HG02763 (cell line): ENCODE measurements at regions not wholly inside any gene's neighbourhood (a gene's known extent, or its start where the extent isn't known, plus 50 kb on each side); places are given as distances from the start of the nearest gene placed in this dataset.

Source experiments
- ATAC-seq: cut with Tn5 transposase; IDR thresholded peaks from one replicate; pipeline ENCODE4 v1.9.1; 2021; ENCODE audit warnings: mild to moderate bottlenecking, moderate library complexity; ENCODE audit not compliant: unreplicated experiment

DNA sequence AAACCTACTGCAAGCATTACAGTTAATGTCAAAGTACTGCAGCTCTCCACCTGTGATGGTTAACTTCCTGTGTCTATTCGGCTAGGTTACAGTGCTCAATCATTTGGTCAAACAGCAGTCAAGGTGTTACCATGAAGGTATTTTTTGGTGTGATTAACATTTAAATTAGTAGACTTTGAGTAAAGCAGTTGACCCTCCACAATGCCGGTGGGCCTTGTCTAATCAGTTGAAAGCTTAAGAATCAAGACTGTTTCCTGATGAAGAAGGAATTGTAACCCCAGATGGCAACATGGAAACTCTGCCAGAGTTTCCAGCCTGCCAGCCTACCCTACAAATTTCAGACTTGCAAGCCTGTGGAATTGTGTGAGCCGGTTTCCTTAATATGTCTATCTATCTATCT lies 683.9 kb downstream of the BRD1 start:
- ATAC-seq: no peak

DNA sequence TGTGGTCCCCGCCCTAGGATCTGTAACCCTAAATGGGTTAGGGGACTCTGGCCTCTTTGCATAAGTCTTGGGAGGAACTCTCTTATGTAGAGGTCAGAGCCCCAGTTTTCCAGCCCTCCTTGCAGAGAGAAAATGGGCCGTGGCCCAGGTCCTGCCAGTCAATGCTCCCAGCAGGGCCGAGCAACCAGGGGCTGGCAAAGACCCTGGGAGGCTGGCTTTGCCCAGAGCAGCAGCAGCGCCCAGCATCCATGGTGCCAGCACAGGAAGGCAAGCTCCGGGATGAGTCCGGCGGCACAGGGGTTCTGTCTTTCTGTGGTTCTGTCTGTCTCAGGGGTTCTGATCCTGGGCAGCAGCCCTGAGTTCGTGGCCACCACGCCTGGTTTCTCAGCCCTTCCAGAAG lies 684.8 kb downstream of the BRD1 start:
- ATAC-seq: no peak

DNA sequence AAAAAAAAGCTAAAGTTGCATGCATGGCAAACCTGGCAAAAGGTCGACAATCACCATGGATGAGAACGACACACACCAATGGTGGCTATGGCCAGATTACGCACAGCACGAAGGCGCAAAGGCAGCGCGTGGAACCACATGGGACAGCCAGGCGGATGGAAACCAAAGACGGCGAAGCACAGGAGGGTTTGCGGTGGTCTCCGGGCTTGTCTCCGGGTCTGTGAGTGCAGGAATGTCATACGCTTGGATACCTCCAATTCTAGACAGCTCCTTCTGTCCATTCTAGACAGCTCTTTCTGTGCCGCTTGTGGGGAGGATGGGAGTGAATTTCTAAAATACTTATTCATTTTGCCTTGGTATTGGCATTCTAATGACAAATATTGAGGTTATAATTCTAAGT lies 685.4 kb downstream of the BRD1 start:
- no peak for ATAC-seq

DNA sequence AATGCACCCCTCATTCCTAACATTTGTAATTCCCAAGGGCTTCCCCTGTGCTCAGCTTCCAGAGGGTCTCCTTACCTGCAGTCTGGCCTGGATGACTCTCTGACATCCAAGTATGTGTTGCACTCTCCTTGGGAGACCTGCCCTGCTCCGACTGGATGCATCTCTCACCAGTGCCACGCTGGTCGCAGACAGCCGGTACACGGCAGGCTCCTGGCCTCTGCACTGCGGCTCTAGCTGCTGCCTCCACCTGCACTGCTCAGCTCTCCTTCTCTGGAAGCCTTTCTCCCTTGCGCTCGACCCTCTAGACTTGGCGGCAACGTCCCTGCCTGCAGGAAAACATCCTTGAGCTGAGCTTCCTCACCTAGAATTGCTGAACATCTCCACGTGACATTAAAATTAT lies 685.9 kb downstream of the BRD1 start:
- ATAC-seq: no peak

DNA sequence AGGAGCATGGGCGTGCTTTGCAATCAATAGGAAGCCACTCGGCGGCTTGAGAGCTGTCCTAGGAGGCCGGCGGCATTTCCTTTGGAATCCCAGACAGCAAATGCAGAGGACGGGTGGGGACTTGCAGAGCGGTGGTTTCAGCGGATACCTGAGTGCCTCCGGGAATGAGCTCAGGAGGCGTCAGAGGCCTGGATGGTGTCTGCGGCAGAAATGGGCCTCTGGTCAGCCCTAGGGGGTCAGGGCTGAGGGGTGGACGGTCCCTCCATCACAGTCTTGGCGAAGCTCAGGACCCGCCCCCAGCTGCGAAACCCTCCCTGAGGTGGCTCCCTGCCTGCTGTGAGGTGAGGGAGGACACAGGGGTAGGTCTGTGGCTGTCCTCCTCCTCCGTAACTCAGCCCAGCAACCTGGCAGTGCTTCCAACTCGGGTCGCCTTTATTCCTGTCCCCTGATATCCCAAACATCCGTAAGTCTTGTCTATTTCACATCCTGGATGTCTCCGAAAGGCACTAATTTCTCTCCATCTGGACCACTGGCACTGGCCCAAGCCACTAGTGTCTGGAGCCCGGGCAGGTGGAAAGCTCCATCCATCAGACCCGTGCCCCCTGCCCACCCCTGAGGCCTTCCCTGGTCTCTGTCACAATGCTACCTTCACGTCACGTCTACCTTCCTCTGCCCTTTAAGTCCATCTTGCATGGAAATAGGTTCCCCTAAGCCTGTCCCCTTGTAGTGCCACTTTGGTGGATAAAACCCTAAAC lies 686.6 kb downstream of the BRD1 start:
- no peak for ATAC-seq

DNA sequence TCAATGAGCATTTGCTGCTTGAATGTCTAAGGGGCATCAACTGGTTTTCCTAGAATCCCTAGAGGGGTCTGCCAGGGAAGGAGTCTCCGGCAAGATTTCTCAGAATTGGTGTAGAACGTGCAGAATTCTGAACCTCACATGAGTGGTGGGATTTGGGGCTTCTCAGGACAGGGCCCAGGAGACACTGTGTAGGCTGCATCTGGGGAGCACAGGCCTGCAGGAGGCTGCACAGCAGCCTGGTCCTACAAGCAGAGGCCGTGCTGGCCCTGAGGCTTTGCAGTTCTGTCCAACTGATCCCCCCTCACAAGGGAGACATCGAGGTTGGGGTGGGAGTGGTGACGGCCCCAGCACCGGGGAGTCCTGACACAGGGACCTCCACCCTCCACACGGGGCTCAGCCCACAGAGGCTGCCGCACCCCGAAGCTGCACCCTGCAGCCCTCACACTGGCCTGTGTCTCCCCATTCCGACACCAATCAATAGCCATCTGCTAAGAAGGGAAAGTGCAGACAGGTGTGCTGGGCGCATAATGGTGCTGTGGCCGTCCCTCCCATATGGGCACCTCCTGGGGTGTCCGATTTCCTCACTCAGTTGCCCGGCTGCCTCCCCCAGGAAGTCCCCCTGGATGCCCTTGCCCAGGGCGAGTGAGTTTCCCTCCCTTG lies 688.1 kb downstream of the BRD1 start:
- no peak for ATAC-seq

DNA sequence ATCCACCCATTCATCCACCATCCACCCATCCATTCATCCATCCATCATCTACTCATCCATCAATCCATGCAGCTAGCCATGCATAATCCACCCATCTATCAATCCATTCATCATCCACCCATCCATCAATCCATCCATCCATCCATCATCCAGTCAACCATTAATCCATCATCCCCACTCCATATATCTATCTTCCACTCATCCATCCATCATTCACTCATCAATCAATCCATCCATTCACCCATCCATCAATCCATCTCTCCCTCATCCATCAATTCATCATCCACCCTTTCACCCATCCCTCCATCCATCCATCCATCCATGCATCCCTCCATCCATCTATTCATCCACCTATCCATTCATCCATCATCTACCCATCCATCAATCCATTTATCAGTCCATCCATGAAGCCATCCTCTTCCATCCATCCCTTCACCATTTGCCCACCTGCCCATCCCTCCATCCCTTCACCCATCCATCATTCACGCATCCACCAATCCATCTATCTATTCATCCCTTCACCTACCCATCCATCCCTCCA lies 689.4 kb downstream of the BRD1 start:
- ATAC-seq: no peak

DNA sequence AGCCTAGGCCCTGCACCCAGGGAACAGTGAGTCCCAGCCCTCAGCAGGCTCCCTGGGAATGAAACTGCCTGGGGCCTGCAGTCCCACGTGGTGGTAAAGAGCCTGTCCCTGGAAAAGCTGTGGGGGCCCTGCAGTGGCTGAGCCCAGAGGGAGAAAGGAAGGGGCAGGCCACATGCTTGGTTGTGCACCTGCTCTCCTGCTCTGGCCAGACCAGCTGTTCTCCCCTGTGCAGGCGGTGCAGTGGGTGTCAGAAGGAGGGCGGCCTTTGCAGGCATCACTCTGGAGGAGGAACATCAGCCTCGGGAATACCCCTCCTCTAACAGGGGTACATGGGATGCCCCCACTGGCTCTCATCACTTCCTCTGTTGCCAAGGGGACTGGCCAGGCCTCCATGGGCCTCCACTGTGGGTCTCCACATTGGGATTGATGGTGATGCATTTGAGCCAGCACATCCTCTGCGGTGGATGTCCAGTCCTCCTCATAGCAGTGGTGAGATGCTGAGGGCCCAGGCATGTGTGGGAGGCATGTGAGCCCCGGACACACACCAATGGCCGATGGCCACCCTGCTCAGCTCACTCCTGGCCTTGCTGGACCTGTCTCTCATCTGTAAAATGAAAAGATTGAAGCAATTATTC lies 690.4 kb downstream of the BRD1 start:
- ATAC-seq: no peak

DNA sequence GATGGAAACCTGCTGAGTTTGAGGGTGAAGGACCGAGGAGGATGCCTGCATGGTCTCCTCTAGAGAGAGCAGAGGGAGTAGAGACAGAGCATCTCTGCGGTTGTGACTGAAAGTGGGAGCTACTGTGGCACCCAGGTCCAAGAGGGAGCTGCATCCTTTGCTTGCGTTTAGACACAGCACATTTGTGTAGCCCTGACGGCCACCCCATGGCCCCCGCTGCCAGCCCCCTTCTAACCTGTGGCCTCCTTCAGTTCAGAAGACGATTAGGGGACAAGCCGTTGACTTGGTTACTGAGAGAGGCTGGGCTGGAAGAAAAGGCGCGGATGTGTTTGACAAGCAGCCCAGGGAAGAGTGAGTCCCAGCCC lies 690.9 kb downstream of the BRD1 start:
- ATAC-seq: no peak

DNA sequence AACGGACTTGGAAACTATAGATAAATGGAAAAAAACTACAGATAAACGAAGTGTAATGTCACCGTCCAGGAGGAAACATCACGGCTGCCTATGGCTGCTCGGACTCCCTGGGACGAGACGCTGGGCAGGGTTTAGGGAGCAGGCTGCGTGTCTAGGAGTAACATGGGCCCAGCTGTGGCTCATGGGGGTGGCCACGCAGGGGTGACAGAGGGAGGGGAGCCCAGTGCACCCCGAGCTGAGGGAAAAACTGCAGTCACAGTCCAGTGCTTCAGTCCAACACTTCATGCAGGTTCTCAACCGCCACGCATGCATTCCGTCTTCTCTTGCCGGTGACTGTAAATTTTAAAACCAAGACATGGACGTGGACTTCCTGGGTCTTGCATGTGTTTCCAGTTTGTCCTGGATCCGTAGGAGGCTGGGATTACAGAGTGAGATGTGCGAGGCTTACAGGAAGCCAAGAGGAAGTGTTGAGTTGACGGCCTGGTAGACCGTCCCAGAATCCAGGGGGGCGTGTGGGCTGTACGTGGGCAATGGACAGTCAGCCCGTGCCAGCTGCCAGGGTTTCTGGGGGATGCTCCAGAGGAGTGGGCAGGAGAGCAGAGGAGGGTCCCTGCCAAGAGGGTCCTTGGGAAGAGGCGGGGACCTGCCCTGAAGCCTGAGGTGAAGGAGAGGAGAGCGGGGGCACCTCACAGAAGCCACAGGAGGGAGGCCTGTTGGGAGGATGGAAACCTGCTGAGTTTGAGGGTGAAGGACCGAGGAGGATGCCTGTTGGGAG lies 691.4 kb downstream of the BRD1 start:
- ATAC-seq: no peak

DNA sequence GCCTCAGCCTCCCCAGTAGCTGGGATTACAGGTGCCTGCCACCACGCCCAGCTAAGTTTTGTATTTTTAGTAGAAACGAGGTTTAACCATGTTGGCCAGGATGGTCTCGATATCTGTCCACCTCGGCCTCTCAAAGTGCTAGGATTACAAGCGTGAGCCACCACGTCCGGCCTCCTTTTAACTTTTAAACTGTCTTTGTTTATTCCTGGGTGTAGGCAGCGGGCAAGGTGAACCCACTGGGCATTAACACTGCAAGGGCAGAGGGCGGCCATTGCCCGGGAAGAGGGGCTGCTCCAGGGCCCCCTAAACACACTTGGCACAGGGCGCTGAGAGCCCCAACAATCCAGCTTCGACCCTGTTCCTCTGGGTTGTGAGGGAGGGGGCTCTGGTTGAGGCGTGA lies 693.6 kb downstream of the BRD1 start:
- ATAC-seq: no peak

DNA sequence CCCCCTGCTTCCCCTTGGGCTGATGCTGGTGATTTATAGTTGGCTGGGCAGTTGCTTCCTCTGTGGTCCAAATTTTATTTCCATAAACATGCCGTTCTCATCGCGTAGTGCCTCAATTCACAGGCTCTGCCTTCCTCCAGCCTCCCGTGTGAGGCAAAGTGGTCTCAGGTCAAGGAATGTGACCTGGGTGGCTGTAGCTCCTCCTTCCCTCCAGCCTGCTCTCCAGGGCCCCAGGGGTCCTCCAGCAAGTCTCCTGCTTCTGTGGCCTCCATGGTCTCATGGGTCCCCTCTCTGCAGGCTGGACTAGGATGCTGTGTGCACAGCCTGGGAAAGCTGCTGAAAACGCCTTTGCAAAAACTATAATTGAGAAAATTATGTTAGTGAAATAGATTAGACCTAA lies 694.1 kb downstream of the BRD1 start:
- no peak for ATAC-seq

DNA sequence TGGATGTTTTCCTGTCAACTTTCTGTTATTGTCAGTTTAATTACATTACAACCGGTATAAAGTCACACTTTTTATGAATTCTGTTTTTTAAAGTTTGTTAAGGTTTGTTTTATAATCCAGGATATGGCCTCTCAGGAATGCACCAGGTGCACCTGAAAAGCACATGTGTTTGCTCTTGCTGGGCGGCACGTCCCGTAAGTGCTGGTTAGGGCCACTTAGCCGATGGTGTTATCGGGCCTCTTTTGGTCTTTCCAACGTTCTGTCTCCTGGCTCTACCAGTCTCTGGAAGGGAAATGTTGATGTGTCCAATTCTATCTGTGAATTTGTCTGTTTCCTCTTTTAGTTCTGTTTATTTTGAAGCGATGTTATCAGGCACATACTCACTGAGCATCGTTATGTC lies 695.7 kb downstream of the BRD1 start:
- no peak for ATAC-seq

DNA sequence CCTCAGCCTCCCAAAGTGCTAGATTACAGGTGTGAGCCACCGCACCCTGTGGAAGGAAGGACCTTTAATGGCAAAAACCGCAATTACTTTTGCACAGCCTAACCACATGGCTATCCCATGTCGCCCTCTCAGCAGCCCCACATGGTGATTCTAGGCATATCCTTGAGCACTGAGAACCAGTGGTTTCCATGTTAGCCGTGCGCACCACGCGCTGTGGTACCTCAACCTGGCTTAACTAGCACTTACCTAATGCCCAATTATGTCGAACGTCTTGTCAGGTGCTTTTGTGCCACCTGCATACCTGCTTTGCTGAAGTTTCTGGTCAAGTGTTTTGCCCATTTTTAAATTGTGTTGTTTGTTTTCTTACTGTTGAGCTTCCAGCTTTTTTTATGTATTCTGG lies 697.9 kb downstream of the BRD1 start:
- ATAC-seq: no peak

DNA sequence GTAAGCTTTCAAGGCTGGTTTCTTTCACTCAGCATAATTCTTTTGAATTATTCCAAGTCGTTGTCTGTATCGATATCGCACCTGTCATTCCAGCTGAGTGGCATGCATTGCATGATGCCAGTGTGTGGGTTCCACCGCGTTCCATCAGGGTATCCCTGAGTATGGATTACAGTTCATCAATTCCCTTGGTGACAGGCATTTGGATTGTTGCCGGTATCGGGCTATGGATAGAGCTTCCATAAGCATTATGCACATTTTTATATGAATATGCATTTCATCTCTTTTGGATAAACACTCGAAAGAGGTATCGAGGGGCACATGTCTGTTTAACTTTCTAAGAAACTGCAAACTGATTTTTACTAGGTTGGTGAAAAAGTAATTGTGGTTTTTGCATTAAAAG lies 698.8 kb downstream of the BRD1 start:
- ATAC-seq: no peak

DNA sequence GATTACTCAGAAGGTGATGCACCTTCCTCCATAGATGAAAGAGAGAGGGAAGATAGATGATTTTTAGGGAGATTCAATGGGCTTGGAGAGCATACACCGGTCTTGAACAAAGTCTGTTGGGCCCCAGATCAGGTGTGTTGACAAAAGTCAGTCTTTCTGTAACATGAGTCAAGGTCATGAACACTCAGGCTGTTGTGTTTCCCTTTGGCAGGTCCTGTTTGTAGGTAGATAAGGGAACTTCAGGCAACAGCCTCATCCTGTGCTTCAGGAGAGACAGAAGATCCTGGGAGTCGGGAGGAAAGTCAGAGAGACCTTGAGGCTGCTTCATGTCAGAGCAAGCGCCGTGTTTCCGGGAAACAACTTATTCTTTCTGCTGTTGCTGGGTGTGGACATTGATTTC lies 703.1 kb downstream of the BRD1 start:
- no peak for ATAC-seq

DNA sequence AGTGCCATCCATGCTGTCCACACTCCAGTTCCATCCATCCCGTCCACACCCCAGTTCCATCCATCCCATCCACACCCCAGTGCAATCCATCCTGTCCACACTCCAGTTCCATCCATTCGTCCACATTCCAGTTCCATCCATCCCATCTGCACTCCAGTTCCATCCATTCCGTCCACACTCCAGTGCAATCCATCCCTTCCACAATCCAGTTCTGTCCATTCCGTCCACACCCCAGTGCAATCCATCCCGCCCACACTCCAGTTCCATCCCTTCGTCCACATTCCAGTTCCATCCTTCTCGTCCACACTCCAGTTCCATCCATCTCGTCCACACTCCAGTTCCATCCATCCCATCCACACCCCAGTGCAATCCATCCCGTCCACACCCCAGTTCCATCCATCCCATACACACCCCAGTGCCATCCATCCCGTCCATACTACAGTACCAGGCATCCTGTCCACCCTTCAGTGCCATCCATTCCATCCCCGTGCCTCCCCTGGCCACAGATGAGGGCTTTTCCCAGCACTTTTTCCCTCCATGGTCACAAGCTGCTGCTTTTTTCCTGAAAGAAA lies 704.0 kb downstream of the BRD1 start:
- no peak for ATAC-seq

DNA sequence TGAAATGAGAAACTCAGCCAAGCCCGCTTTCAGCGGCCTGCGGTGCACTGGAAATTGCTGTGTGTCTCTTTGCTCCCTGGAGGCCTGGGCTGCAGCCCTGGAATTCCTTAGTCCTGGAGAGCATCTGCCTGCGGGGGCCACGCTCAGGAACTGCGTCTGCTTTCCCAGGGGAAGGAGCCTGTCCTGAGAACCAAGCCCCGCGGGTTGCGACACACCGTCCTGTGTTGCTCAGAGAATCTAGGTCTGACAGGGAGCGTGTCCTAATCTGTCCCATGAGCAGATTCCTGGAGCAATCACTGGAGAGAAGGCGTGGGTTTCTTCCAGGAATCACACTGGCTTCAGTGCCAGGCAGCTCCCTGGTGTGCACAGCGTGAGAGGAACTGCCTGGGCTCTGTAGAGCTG lies 708.1 kb downstream of the BRD1 start:
- no peak for ATAC-seq

DNA sequence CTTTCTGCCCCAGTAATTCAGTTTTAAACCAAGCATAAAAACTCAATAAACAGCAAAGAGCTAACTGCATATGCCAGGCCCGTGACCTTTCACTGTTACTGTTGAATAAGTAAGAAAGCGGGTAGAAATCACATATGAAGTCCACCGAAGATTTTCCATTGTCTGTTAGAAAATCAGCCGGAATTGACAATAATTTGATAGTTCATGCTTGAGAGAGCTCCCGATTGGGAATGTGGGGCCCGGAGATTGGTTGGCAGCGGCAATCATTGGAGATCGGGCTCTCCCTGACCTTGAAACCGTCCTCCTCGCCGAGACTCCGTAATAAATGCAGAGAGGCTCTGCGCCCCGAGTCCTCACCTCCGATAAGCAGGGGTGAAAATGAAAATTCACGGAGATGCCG lies 709.6 kb downstream of the BRD1 start:
- ATAC-seq: no peak

DNA sequence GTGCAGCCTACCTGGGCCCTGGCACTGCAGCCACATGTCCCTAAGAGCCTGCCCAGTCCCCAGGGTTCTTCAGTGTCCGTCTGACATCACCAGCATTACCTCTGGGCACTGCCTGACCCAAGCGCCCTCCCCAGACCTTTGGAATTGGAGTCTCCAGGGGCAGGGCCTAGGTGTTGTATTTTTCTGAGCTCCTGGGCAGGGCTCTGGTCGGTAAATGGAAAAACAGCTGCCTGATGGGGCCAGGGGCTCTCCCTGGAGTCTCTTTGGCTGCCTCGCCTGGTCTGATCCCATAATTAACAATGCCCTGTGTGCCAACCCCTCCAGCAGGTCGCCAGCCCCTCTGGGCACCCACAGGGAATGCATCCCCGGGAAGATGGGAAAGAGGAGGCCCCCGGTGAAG lies 710.2 kb downstream of the BRD1 start:
- ATAC-seq: no peak

DNA sequence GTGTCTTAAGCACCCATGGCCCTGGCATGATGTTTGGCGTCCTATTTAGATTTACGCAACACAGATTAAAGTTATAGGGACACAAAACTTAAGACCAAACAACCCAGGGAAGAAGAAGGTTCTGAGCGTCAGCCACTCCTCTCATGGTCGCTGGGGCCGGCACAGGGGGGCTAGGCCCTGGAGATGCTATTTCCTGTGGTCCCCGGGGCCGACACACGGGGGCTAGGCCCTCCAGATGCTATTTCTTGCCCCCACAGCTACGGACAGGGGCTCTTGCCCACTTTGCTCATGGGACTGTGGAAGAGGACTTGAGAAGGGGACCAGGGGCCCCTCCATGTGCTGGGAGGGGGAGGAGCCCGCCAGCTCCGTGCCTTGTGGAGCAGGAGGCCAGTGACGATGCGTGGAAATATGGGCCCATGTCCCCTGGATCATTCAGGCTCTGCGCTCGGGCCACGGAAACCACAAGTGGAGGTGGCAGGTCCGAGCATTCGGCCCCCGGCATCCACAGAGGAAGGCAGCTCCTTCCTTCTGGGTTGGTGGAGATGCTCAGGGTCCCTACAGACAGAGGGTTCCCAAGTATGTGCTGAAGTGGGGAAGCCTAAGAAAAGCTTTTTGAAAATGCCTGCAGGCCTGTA lies 711.1 kb downstream of the BRD1 start:
- ATAC-seq: no peak
